ENCODE measurements at regions not wholly inside any gene's neighbourhood (a gene's known extent, or its start where the extent isn't known, plus 50 kb on each side); places are given as distances from the start of the nearest gene placed in this dataset.

DNA sequence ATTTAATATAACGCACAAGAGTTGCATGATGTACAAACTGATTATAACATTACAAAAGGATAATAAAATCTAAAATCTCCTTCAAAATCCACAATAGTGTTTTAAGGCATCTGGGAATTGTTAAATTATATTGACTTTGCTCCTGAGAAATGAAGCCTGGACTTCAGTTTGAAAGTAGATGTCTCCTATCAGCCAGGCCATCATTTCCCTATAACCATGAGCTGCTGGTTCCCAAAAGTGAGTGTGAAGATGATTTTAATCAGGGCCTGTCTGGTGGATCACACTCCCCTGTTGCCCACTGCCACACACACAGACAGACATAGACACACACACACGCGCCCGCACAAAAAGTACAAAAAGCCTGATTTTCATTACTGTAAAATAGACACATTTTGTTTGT, 480.7 kb downstream of the RPS29 start:
- TF ChIP-seq ZNF24 (tag by site-specific recombination; IDR thresholded peaks at IDR 0.05): no peak
- ChIA-PET CTCF (no interaction called here), POLR2A (no interaction called here)
- Histone ChIP-seq H3K36me3 (ENCODE audit: control insufficient read depth in 2 of 2, insufficient read depth in 1 of 2, low read length in 2 of 2) (no peaks in the 10 kb centered on the region), H3K4me3 (ENCODE audit: low read depth, low read length) (no peak overlapping the region), H3K9me3 (ENCODE audit: control insufficient read depth, insufficient read depth, low read depth, low read length) (no peaks in the 10 kb centered on the region), H3K27ac (ENCODE audit: extremely low read depth, low read depth, low read length) (no peak overlapping the region), H3K4me1 (ENCODE audit: control insufficient read depth, insufficient read depth, low read length) (no peaks in the 10 kb centered on the region)

DNA sequence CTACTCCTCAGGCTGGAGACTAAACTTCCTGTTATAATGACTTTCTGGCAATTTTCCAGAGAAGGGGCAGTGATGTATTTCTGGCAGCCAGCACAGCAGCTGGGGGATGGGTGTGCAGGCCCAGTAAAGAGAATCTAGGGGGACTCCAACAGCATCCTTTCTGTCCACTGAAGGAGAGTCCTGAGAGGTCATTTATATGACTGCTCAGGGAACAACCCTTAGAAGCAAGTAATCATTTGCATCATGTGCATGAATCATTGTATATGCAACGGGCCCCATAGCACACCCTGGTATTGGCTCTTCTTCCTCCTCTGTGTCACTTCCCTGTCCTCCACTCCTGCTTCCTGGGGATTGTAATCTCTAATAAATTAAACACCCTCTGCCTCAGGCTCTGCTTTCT, 493.8 kb downstream of the RPS29 start:
- Histone ChIP-seq H3K27ac (ENCODE audit: extremely low read depth, low read depth, low read length) (no peak overlapping the region), H3K4me3 (ENCODE audit: low read depth, low read length) (no peak overlapping the region), H3K36me3 (ENCODE audit: control insufficient read depth in 2 of 2, insufficient read depth in 1 of 2, low read length in 2 of 2) (no peaks in the 10 kb centered on the region), H3K4me1 (ENCODE audit: control insufficient read depth, insufficient read depth, low read length) (0 out of 2 replicates have a peak, but pooled peaks cover 3% of the 10 kb centered on the region), H3K9me3 (ENCODE audit: control insufficient read depth, insufficient read depth, low read depth, low read length) (no peaks in the 10 kb centered on the region)
- no peak for TF ChIP-seq ZNF211 (tag by site-specific recombination; IDR thresholded peaks at IDR 0.05; ENCODE audit: low read depth)
- TF ChIP-seq, protein P1, sequence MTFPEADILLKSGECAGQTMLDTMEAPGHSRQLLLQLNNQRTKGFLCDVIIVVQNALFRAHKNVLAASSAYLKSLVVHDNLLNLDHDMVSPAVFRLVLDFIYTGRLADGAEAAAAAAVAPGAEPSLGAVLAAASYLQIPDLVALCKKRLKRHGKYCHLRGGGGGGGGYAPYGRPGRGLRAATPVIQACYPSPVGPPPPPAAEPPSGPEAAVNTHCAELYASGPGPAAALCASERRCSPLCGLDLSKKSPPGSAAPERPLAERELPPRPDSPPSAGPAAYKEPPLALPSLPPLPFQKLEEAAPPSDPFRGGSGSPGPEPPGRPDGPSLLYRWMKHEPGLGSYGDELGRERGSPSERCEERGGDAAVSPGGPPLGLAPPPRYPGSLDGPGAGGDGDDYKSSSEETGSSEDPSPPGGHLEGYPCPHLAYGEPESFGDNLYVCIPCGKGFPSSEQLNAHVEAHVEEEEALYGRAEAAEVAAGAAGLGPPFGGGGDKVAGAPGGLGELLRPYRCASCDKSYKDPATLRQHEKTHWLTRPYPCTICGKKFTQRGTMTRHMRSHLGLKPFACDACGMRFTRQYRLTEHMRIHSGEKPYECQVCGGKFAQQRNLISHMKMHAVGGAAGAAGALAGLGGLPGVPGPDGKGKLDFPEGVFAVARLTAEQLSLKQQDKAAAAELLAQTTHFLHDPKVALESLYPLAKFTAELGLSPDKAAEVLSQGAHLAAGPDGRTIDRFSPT (tag by site-specific recombination; IDR thresholded peaks at IDR 0.05): no peak
- TF ChIP-seq ZNF501 (tag by site-specific recombination; IDR thresholded peaks at IDR 0.05): no peak
- TF ChIP-seq IKZF3 (tag by site-specific recombination; IDR thresholded peaks at IDR 0.05): no peak
- no peak for TF ChIP-seq ZNF561 (tag by site-specific recombination; IDR thresholded peaks at IDR 0.05; ENCODE audit: borderline replicate concordance)
- no peak for TF ChIP-seq KLF9 (tag by site-specific recombination; IDR thresholded peaks at IDR 0.05; ENCODE audit: low read depth)
- TF ChIP-seq, protein P2, sequence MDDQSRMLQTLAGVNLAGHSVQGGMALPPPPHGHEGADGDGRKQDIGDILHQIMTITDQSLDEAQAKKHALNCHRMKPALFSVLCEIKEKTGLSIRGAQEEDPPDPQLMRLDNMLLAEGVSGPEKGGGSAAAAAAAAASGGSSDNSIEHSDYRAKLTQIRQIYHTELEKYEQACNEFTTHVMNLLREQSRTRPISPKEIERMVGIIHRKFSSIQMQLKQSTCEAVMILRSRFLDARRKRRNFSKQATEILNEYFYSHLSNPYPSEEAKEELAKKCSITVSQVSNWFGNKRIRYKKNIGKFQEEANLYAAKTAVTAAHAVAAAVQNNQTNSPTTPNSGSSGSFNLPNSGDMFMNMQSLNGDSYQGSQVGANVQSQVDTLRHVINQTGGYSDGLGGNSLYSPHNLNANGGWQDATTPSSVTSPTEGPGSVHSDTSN (CRISPR knock-in tag; IDR thresholded peaks at IDR 0.05): no peak
- TF ChIP-seq ZFHX2 (tag by site-specific recombination; conservative IDR thresholded peaks at IDR 0.05): no peak
- no peak for TF ChIP-seq ZNF560 (tag by site-specific recombination; IDR thresholded peaks at IDR 0.05; ENCODE audit: borderline replicate concordance)
- no peak for TF ChIP-seq ZNF658 (tag by site-specific recombination; IDR thresholded peaks at IDR 0.05)
- TF ChIP-seq, protein P3, sequence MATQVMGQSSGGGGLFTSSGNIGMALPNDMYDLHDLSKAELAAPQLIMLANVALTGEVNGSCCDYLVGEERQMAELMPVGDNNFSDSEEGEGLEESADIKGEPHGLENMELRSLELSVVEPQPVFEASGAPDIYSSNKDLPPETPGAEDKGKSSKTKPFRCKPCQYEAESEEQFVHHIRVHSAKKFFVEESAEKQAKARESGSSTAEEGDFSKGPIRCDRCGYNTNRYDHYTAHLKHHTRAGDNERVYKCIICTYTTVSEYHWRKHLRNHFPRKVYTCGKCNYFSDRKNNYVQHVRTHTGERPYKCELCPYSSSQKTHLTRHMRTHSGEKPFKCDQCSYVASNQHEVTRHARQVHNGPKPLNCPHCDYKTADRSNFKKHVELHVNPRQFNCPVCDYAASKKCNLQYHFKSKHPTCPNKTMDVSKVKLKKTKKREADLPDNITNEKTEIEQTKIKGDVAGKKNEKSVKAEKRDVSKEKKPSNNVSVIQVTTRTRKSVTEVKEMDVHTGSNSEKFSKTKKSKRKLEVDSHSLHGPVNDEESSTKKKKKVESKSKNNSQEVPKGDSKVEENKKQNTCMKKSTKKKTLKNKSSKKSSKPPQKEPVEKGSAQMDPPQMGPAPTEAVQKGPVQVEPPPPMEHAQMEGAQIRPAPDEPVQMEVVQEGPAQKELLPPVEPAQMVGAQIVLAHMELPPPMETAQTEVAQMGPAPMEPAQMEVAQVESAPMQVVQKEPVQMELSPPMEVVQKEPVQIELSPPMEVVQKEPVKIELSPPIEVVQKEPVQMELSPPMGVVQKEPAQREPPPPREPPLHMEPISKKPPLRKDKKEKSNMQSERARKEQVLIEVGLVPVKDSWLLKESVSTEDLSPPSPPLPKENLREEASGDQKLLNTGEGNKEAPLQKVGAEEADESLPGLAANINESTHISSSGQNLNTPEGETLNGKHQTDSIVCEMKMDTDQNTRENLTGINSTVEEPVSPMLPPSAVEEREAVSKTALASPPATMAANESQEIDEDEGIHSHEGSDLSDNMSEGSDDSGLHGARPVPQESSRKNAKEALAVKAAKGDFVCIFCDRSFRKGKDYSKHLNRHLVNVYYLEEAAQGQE (tag by site-specific recombination; IDR thresholded peaks at IDR 0.05): no peak
- no peak for TF ChIP-seq ZNF394 (tag by site-specific recombination; IDR thresholded peaks at IDR 0.05; ENCODE audit: borderline replicate concordance)
- no peak for TF ChIP-seq KLF8 (tag by site-specific recombination; IDR thresholded peaks at IDR 0.05)
- TF ChIP-seq, protein P4, sequence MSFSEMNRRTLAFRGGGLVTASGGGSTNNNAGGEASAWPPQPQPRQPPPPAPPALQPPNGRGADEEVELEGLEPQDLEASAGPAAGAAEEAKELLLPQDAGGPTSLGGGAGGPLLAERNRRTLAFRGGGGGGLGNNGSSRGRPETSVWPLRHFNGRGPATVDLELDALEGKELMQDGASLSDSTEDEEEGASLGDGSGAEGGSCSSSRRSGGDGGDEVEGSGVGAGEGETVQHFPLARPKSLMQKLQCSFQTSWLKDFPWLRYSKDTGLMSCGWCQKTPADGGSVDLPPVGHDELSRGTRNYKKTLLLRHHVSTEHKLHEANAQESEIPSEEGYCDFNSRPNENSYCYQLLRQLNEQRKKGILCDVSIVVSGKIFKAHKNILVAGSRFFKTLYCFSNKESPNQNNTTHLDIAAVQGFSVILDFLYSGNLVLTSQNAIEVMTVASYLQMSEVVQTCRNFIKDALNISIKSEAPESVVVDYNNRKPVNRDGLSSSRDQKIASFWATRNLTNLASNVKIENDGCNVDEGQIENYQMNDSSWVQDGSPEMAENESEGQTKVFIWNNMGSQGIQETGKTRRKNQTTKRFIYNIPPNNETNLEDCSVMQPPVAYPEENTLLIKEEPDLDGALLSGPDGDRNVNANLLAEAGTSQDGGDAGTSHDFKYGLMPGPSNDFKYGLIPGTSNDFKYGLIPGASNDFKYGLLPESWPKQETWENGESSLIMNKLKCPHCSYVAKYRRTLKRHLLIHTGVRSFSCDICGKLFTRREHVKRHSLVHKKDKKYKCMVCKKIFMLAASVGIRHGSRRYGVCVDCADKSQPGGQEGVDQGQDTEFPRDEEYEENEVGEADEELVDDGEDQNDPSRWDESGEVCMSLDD (tag by site-specific recombination; IDR thresholded peaks at IDR 0.05): no peak
- TF ChIP-seq ZFP69B (tag by site-specific recombination; IDR thresholded peaks at IDR 0.05): no peak
- TF ChIP-seq, protein P5, sequence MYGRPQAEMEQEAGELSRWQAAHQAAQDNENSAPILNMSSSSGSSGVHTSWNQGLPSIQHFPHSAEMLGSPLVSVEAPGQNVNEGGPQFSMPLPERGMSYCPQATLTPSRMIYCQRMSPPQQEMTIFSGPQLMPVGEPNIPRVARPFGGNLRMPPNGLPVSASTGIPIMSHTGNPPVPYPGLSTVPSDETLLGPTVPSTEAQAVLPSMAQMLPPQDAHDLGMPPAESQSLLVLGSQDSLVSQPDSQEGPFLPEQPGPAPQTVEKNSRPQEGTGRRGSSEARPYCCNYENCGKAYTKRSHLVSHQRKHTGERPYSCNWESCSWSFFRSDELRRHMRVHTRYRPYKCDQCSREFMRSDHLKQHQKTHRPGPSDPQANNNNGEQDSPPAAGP (tag by site-specific recombination; IDR thresholded peaks at IDR 0.05): no peak
- TF ChIP-seq ZBTB20 (tag by site-specific recombination; IDR thresholded peaks at IDR 0.05): no peak
- no peak for TF ChIP-seq ZNF768 (tag by site-specific recombination; IDR thresholded peaks at IDR 0.05)
- TF ChIP-seq, protein P6, sequence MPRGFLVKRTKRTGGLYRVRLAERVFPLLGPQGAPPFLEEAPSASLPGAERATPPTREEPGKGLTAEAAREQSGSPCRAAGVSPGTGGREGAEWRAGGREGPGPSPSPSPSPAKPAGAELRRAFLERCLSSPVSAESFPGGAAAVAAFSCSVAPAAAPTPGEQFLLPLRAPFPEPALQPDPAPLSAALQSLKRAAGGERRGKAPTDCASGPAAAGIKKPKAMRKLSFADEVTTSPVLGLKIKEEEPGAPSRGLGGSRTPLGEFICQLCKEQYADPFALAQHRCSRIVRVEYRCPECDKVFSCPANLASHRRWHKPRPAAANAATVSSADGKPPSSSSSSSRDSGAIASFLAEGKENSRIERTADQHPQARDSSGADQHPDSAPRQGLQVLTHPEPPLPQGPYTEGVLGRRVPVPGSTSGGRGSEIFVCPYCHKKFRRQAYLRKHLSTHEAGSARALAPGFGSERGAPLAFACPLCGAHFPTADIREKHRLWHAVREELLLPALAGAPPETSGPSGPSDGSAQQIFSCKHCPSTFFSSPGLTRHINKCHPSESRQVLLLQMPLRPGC (tag by site-specific recombination; IDR thresholded peaks at IDR 0.05): no peak
- ChIA-PET CTCF (no interaction called here), POLR2A (no interaction called here)
